Transverse colon (tissue), 4 donors: ENCODE measurements at regions not wholly inside any gene's neighbourhood (a gene's known extent, or its start where the extent isn't known, plus 50 kb on each side); places are given as distances from the start of the nearest gene placed in this dataset.

Source experiments
- EP300 ChIP-seq: sonication (generic); formaldehyde crosslinking; IDR thresholded peaks from one replicate; pipeline ENCODE4 v1.6.1; 2017; ENCODE audit warnings: antibody characterized with exemption, low read depth
- POLR2A ChIP-seq: fragments of 450-650 bp; IDR thresholded peaks from one replicate; pipeline ENCODE4 v1.6.1; 2016; ENCODE audit warnings: antibody characterized with exemption, mild to moderate bottlenecking, moderate library complexity
- POLR2AphosphoS5 ChIP-seq, 3 donors: sonication (generic); formaldehyde crosslinking; IDR thresholded peaks; one replicate each; pipeline ENCODE4 v1.6.1; 2016; ENCODE audit warnings: antibody characterized with exemption in 3 of 3
- TF ChIP-seq, protein P1 (sequence below), 5 experiments: fragments of 200-600 bp in 3 of 5; fragments of 450-650 bp in 2 of 5; sonication (generic) in 3 of 5; IDR thresholded peaks; 1 replicate in 2 of 5; 2 replicates in 3 of 5; pipeline ENCODE4 v1.5.1; 2016 to 2017; ENCODE audit warnings: antibody characterized with exemption in 5 of 5, inconsistent platforms in 3 of 5, mild to moderate bottlenecking in 2 of 5, moderate library complexity in 1 of 5

DNA sequence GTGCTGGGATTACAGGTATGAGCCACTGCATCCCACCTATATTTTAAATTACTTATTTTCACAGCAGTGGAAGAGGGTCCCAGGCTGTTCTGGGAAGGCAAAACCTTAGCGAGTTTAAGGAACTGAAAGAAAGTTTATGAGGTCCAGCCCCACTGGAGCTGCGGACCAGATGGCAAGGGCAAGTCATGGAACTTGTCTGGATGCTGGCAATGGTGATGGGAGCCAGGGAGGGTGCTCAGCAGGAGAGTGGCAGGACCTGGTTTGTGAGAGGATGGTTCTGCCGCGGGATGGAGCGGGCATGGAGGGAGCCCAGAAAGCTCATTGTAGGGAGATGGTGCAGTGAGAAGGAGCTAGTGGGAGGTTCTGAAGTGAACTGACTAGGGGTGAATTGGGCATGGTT is 50.6 kb upstream of the SLC45A1 start:
- TF ChIP-seq, protein P1, sequence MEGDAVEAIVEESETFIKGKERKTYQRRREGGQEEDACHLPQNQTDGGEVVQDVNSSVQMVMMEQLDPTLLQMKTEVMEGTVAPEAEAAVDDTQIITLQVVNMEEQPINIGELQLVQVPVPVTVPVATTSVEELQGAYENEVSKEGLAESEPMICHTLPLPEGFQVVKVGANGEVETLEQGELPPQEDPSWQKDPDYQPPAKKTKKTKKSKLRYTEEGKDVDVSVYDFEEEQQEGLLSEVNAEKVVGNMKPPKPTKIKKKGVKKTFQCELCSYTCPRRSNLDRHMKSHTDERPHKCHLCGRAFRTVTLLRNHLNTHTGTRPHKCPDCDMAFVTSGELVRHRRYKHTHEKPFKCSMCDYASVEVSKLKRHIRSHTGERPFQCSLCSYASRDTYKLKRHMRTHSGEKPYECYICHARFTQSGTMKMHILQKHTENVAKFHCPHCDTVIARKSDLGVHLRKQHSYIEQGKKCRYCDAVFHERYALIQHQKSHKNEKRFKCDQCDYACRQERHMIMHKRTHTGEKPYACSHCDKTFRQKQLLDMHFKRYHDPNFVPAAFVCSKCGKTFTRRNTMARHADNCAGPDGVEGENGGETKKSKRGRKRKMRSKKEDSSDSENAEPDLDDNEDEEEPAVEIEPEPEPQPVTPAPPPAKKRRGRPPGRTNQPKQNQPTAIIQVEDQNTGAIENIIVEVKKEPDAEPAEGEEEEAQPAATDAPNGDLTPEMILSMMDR (IDR thresholded peaks at IDR 0.05) = no peak
- TF ChIP-seq POLR2A (no peak), EP300 (no peak), POLR2AphosphoS5 (IDR thresholded peaks at IDR 0.05) (no peak)
